ENCODE measurements at regions not wholly inside any gene's neighbourhood (a gene's known extent, or its start where the extent isn't known, plus 50 kb on each side); places are given as distances from the start of the nearest gene placed in this dataset.

GRCh38 chr13:31912647-31913401 lies 118.8 kb upstream of the FRY start:
- POLR2A ChIA-PET: no interaction called here
- Histone ChIP-seq H3K27ac (ENCODE audit: extremely low read depth, low read depth, low read length) (no peak overlapping the region), H3K4me3 (ENCODE audit: low read depth, low read length) (no peak overlapping the region), H3K4me1 (ENCODE audit: control insufficient read depth, insufficient read depth, low read length) (no peaks in the 10 kb centered on the region), H3K36me3 (ENCODE audit: control insufficient read depth in 2 of 2, insufficient read depth in 1 of 2, low read length in 2 of 2) (no peaks in the 10 kb centered on the region), H3K9me3 (ENCODE audit: control insufficient read depth, insufficient read depth, low read depth, low read length) (no peaks in the 10 kb centered on the region)
- CTCF ChIA-PET: interaction anchor here (0.7 to 1.3 kb wide), 2 partner anchors 32 to 634 kb away, joined by 3 to 10 read pairs; no protein-coding TSS in a partner anchor
- no peak for TF ChIP-seq ZNF274 (IDR thresholded peaks at IDR 0.05; ENCODE audit: low read length)
- TF ChIP-seq ZNF274 (tag by site-specific recombination; IDR thresholded peaks at IDR 0.05; ENCODE audit: borderline replicate concordance): no peak
- no peak for TF ChIP-seq ZNF624 (tag by site-specific recombination; IDR thresholded peaks at IDR 0.05)
- no peak for TF ChIP-seq ZNF558 (tag by site-specific recombination; IDR thresholded peaks at IDR 0.05)
- no peak for TF ChIP-seq ZBTB44 (tag by site-specific recombination; IDR thresholded peaks at IDR 0.05)
- no peak for TF ChIP-seq ZNF138 (tag by site-specific recombination; IDR thresholded peaks at IDR 0.05; ENCODE audit: borderline replicate concordance)
- TF ChIP-seq PRDM1 (tag by site-specific recombination; IDR thresholded peaks at IDR 0.05): no peak
- no peak for TF ChIP-seq YY2 (tag by site-specific recombination; IDR thresholded peaks at IDR 0.05)
- no peak for TF ChIP-seq ZNF211 (tag by site-specific recombination; IDR thresholded peaks at IDR 0.05; ENCODE audit: low read depth)
- no peak for TF ChIP-seq ZFP3 (tag by site-specific recombination; IDR thresholded peaks at IDR 0.05; ENCODE audit: low read depth)
- no peak for TF ChIP-seq ZNF280C (tag by site-specific recombination; IDR thresholded peaks at IDR 0.05)

GRCh38 chr13:31913459-31913858 lies 118.1 kb upstream of the FRY start:
- Histone ChIP-seq H3K4me1 (ENCODE audit: control insufficient read depth, insufficient read depth, low read length) (no peaks in the 10 kb centered on the region), H3K4me3 (ENCODE audit: low read depth, low read length) (no peak overlapping the region), H3K9me3 (ENCODE audit: control insufficient read depth, insufficient read depth, low read depth, low read length) (no peaks in the 10 kb centered on the region), H3K27ac (ENCODE audit: extremely low read depth, low read depth, low read length) (no peak overlapping the region), H3K36me3 (ENCODE audit: control insufficient read depth in 2 of 2, insufficient read depth in 1 of 2, low read length in 2 of 2) (no peaks in the 10 kb centered on the region)
- ChIA-PET POLR2A (no interaction called here), CTCF (interaction anchor here (0.7 kb wide), 1 partner anchor 633 kb away, joined by 3 read pairs; no protein-coding TSS in a partner anchor)
- TF ChIP-seq YY2 (tag by site-specific recombination; IDR thresholded peaks at IDR 0.05) (no peak), ZNF560 (tag by site-specific recombination; IDR thresholded peaks at IDR 0.05; ENCODE audit: borderline replicate concordance) (no peak), HOXD13 (CRISPR knock-in tag; IDR thresholded peaks at IDR 0.05; ENCODE audit: borderline replicate concordance) (no peak), SCRT2 (tag by site-specific recombination; IDR thresholded peaks at IDR 0.05) (no peak), ZBTB21 (tag by site-specific recombination; IDR thresholded peaks at IDR 0.05) (no peak), ZNF423 (tag by site-specific recombination; IDR thresholded peaks at IDR 0.05) (no peak), ZNF501 (tag by site-specific recombination; IDR thresholded peaks at IDR 0.05) (no peak), ZNF16 (tag by site-specific recombination; IDR thresholded peaks at IDR 0.05; ENCODE audit: low read depth) (no peak), ZNF155 (tag by site-specific recombination; IDR thresholded peaks at IDR 0.05) (no peak), ZNF133 (tag by site-specific recombination; IDR thresholded peaks at IDR 0.05) (no peak), ZNF473 (tag by site-specific recombination; IDR thresholded peaks at IDR 0.05) (no peak), ZNF48 (tag by site-specific recombination; IDR thresholded peaks at IDR 0.05) (no peak), SALL2 (tag by site-specific recombination; IDR thresholded peaks at IDR 0.05; ENCODE audit: borderline replicate concordance) (no peak), ZNF426 (tag by site-specific recombination; IDR thresholded peaks at IDR 0.05) (no peak)
